Esophagus muscularis mucosa (tissue), 4 donors: ENCODE measurements at regions not wholly inside any gene's neighbourhood (a gene's known extent, or its start where the extent isn't known, plus 50 kb on each side); places are given as distances from the start of the nearest gene placed in this dataset.

Experiments used
- DNase-seq: peaks from one replicate; pipeline ENCODE4 v3.0.0-alpha.2; 2017; ENCODE audit errors: extremely low spot score
- H3K27ac ChIP-seq, 4 donors: fragments of 200-600 bp; sonication (generic); replicated peaks in 1 of 4; 1 replicate in 3 of 4; 2 replicates in 1 of 4; pipeline ENCODE4 v1.5.1; 2016 to 2019; ENCODE audit warnings: mild to moderate bottlenecking in 1 of 4
- H3K27me3 ChIP-seq, 4 donors: fragments of 200-600 bp; sonication (generic); one replicate each; pipeline versions ENCODE4 v1.5.1 to v1.6.0; 2016 to 2019
- H3K36me3 ChIP-seq, 4 donors: fragments of 200-600 bp; sonication (generic); one replicate each; pipeline ENCODE4 v1.5.1; 2016 to 2019
- H3K4me1 ChIP-seq, 4 donors: fragments of 200-600 bp; sonication (generic); one replicate each; pipeline ENCODE4 v1.5.1; 2016 to 2019
- H3K4me3 ChIP-seq, 4 donors: fragments of 200-600 bp; sonication (generic); 1 replicate in 2 of 4; 2 replicates in 2 of 4; pipeline ENCODE4 v1.5.1; 2016 to 2019; ENCODE audit warnings: mild to moderate bottlenecking in 4 of 4, moderate library complexity in 1 of 4
- H3K9me3 ChIP-seq, 4 donors: fragments of 200-600 bp; sonication (generic); 1 replicate in 3 of 4; 2 replicates in 1 of 4; pipeline ENCODE4 v1.5.1; 2016 to 2019
- CTCF ChIP-seq, 3 experiments: fragments of 200-600 bp in 2 of 3; fragments of 450-650 bp in 1 of 3; sonication (generic) in 2 of 3; IDR thresholded peaks; one replicate each; pipeline ENCODE4 v1.5.1; 2017 to 2019; ENCODE audit warnings: antibody characterized with exemption in 3 of 3, mild to moderate bottlenecking in 2 of 3, moderate library complexity in 1 of 3
- EP300 ChIP-seq: sonication (generic); formaldehyde crosslinking; IDR thresholded peaks from one replicate; pipeline ENCODE4 v1.6.1; 2017; ENCODE audit warnings: antibody characterized with exemption
- POLR2A ChIP-seq: fragments of 450-650 bp; IDR thresholded peaks from one replicate; pipeline ENCODE4 v1.6.1; 2017; ENCODE audit warnings: antibody characterized with exemption, moderate library complexity, mild to moderate bottlenecking, low read depth
- POLR2AphosphoS5 ChIP-seq, 2 donors: sonication (generic); formaldehyde crosslinking; IDR thresholded peaks; one replicate each; pipeline ENCODE4 v1.6.1; 2017; ENCODE audit warnings: antibody characterized with exemption in 2 of 2
- WGBS: methylation state at CpG from one replicate; pipeline ENCODE4 v1.1.5; 2018; 5-methylcytosine and 5-hydroxymethylcytosine counted together
- intact Hi-C: fragments of 100-400 bp; cut with DNase I; formaldehyde crosslinking; loops from one replicate; pipeline ENCODE4 v1.15.1; 2023

DNA sequence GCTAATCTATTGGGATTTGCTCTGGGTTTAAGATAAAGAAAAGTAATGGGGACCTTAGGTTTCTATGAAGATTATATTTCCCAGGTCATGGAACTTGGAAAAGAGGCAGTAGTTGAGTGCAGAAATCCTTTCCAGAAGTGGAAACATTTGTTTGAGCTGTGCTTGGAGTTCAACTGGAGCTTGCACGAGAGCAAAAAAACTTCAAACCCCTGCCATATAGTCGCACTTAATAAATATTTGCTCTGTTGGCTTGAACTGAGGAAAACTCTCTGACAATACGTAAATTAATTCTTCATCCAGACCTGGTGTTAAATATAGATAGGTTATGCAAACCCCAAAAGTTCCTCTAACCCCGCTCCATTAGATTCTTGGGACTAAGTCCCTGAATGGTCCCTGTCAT is 52.8 kb upstream of the COL24A1 start:
- H3K4me1 ChIP-seq = peaks cover 0 to 25% (median 8%) of the 10 kb centered on the region in 4 donors
- H3K27ac ChIP-seq = peak overlapping the region in 1 of 4 donors; percentile 26
- no peak overlapping the region for H3K4me3 ChIP-seq
- 49% methylated on average over 4 of the region's 4 CpGs for WGBS
- no peaks in the 10 kb centered on the region for H3K9me3 ChIP-seq
- intact Hi-C loops = no loop called here
- no peak for TF ChIP-seq POLR2AphosphoS5 (IDR thresholded peaks at IDR 0.05)
- TF ChIP-seq POLR2A = no peak
- TF ChIP-seq CTCF (IDR thresholded peaks at IDR 0.05) = no peak
- TF ChIP-seq EP300 = no peak
- DNase-seq = no peak
- H3K27me3 ChIP-seq = no peaks in the 10 kb centered on the region
- no peaks in the 10 kb centered on the region for H3K36me3 ChIP-seq

DNA sequence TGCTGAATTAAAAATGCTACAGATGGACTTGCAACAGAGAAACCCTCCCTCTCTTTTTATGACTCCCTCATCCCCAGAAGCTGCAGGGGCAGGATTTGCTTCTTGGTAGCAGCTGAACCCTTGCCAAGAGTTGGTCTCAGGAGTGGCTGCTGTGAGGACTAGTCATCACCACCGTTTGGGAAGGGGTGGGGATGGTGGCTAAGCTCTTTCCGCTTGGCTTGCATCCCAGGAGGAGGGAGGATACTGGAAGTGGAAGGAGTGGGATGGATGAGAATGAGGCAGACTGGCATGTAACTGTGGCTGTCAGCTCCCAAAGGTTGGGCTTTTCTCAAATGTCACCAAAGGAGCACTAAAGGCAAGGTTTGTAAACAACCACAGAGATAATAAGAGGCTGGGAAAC is 50.8 kb upstream of the COL24A1 start:
- intact Hi-C loops = no loop called here
- 27% methylated on average over 2 of the region's 2 CpGs for WGBS
- Histone ChIP-seq H3K36me3 (no peaks in the 10 kb centered on the region), H3K4me3 (no peak overlapping the region), H3K27me3 (no peaks in the 10 kb centered on the region), H3K9me3 (no peaks in the 10 kb centered on the region), H3K4me1 (peaks cover 0 to 25% (median 8%) of the 10 kb centered on the region in 4 donors), H3K27ac (no peak overlapping the region)
- DNase-seq = no peak
- TF ChIP-seq POLR2AphosphoS5 (IDR thresholded peaks at IDR 0.05) (no peak), POLR2A (no peak), EP300 (no peak), CTCF (IDR thresholded peaks at IDR 0.05) (no peak)
